Thyroid gland (tissue), 4 donors: ENCODE measurements at regions not wholly inside any gene's neighbourhood (a gene's known extent, or its start where the extent isn't known, plus 50 kb on each side); places are given as distances from the start of the nearest gene placed in this dataset.

Experiments
- CTCF ChIP-seq, 6 experiments: fragments of 200-600 bp in 3 of 6; fragments of 450-650 bp in 3 of 6; sonication (generic) in 3 of 6; IDR thresholded peaks; one replicate each; pipeline ENCODE4 v1.5.1; 2016 to 2019; ENCODE audit warnings: antibody characterized with exemption in 6 of 6, mild to moderate bottlenecking in 2 of 6, inconsistent platforms in 1 of 6, moderate library complexity in 1 of 6
- POLR2A ChIP-seq, 2 donors: fragments of 450-650 bp; IDR thresholded peaks; one replicate each; pipeline ENCODE4 v1.6.1; 2017; ENCODE audit warnings: antibody characterized with exemption in 2 of 2, mild to moderate bottlenecking in 2 of 2, moderate library complexity in 1 of 2

- no peak for TF ChIP-seq CTCF (IDR thresholded peaks at IDR 0.05)
- TF ChIP-seq POLR2A (IDR thresholded peaks at IDR 0.05) = no peak
Observed at GRCh38 chr6:1025821-1026220, 286.1 kb upstream of the FOXQ1 start.
